Kidney capillary endothelial cell (primary cell): ENCODE measurements at regions not wholly inside any gene's neighbourhood (a gene's known extent, or its start where the extent isn't known, plus 50 kb on each side); places are given as distances from the start of the nearest gene placed in this dataset.
"Not testable (repeated sequence)": the region's sequence is repeated elsewhere in the genome, so short reads cannot be mapped to it uniquely, and the experiment has no call there.

Experiments
- DNase-seq: peaks from one replicate; pipeline ENCODE4 v3.0.0-alpha.2; 2018; ENCODE audit warnings: low spot score

DNA sequence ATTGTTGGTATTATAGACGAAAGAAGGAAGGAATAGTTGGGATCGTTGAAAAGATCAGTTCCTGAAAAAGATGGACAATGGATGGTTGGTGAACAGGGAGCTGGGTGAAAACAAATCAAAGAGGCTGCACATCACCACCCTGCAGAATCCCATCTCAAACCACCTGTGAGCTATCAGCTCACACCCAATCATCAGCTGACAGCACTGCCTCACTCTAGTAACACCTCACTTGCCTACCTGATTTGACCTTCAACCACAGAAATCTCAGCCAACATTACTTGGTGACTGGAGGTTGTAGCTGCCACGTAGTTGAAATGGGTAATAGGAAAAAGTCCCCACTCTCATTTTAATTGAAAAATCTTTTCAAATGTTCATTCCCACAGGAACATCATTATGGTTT is 101.8 kb upstream of the DST start:
- DNase-seq = no peak

DNA sequence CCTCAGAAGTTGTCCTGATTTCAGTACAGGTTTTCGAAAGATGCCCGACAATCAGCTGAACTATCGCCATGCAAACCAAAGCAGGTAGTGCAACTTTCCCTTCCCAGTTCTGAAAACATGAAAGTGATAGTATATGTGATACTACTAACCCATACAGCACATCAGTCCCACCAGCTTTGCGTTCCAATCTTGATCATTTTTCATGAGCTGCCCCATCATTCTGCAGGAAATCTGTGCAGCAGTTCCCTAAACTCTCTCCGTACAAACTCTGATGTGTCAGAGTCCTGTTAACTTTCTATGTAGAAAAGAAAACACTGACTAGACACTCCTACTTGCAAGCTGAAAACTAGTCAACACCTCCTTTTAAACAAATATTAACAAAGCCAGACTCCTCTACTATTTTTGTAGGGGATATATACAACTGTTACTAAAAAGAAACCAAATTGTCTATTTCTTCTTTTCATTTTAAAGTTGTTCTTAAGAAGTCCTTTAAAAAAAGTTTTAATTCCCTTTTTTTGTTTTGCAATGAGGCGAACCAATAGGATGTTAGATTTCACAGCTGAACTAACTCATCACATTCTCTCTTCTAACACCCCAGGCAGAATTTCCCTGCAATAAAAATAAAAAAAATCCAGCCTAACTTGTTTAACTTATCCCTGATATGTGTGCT is 99.6 kb upstream of the DST start:
- no peak for DNase-seq

DNA sequence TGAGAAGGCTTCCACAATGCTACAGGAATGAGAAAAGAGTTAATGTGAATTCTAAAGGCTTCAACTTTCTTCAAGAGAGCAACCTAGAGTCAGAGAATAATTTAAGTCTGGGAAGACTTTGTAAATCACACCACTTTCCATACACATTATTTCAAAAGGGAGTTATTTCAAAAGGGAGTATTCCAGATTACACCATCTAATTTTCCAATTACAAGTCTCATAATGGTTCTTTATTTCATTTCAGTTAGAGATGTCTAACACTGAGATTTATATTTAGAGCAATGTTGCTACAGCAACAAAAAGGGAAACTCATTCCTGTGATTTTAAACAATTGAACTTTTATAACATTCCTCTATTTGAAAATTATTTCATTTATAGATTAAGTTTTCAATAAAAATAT is 98.8 kb upstream of the DST start:
- DNase-seq = no peak

DNA sequence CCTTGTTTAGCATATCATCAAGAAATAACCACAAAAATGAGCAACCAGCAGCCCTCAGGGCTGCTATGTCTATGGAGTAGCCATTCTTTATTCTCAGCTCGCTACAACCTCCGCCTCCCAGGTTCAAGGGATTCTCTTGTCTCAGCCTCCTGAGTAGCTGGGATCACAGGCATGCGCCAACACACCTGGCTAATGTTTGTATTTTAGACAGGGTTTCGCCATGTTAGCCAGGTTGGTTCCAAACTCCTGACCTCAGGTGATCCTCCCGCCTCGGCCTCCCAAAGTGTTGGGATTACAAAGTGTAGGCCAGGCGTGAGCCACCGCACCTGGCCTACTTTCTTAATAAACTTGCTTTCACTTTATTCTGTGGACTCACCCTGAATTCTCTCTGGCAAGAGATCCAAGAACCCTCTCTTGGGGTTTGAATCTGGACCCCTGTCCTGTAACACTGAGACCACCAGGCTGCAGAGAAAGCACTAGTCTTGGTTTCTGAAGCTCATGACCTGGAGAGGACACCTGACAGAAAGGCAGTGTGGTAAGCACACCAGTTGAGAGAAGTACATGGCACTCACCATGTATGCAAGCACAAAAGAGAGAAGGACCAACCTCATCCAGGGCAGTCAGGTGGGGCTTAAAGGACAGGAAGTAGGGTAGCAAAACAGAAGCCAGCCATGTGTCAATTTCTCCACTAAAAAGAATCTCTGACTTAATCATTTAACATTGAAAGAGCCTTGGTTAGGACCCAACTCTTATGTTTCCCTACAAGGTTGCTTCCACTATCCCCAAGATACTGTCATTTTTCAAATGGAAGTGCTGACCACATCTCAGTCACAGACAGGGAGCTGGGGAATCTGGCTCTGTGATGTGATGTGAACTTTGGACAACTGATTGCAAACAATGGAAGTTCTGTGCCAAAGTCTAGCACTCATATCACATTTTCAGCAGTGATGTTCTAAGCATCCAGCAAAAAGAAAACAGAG is 97.4 kb upstream of the DST start:
- DNase-seq = no peak

DNA sequence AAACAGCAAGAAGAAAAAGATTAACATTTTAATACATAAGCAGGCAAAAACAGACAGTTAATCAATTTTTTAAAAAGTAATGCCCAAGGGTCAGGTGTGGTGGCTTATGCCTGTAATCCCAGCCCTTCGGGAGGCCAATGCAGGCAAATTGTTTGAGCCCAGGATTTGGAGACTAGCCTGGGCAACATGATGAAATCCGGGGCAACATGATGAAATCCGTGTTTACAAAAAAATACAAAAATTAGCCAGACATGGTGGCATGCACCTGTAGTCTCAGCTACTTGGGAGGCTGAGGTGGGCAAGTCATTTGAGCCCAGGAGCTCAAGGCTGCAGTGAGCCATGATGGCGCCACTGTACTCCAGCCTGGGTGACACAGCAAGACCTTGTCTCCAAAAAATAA is 94.1 kb upstream of the DST start:
- DNase-seq = no peak

DNA sequence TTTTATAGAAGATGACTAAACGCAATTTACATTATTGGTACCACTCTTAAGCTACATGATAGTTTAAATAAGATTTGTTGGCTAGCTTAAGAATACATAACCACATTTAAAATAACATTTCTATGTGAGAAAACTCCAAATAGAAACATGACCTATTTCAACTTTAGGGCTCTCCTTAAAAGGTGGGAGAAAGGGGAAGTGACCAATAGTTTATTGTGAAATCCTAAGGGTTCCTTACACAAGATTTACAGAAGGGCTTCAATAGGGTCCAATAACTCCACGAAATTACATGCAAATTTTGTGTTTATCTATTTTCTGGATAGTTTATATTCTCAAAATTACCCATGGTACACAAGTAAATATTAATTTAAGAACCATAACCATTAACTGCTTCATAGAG is 91.6 kb upstream of the DST start:
- no peak for DNase-seq

DNA sequence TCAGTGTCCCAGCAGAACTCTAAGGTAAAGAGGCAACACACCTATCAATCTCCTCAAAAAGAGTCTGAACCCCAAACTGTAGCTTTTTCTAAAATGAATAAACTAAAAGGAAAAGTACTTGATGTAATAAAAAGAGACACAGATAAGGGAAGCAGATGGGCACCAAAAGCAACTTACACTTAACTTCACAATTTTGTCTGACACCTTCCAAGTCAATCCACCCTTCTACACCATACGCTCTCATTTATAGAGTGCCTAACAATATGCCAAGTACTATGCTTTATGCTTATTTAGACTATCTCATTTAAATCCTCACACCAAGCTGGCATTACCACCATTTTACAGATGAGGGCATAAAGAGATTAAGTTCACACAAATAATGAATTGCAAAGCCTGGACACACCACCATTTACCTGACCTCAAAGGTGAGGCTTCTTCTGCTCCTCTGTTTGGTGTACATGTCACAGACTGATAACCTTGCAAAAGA is 90.6 kb upstream of the DST start:
- no peak for DNase-seq

DNA sequence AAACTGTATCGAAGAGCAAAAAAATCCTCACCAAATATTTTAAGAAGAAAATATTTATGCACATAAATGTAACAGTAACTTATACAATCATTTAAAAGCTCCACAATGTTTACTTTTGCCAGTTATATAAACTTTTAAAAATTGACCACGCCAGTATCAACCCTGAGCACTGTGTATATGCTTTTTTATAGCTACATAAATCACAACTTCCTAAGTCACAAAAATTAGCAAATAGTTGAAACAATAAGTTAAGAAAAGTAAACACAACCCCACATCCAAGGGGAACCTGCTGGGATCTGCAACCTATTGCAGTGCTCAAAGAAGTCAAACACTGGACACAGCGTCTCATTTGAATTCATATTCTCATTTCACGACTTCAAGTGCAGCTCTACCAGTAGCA is 89.8 kb upstream of the DST start:
- DNase-seq = no peak

DNA sequence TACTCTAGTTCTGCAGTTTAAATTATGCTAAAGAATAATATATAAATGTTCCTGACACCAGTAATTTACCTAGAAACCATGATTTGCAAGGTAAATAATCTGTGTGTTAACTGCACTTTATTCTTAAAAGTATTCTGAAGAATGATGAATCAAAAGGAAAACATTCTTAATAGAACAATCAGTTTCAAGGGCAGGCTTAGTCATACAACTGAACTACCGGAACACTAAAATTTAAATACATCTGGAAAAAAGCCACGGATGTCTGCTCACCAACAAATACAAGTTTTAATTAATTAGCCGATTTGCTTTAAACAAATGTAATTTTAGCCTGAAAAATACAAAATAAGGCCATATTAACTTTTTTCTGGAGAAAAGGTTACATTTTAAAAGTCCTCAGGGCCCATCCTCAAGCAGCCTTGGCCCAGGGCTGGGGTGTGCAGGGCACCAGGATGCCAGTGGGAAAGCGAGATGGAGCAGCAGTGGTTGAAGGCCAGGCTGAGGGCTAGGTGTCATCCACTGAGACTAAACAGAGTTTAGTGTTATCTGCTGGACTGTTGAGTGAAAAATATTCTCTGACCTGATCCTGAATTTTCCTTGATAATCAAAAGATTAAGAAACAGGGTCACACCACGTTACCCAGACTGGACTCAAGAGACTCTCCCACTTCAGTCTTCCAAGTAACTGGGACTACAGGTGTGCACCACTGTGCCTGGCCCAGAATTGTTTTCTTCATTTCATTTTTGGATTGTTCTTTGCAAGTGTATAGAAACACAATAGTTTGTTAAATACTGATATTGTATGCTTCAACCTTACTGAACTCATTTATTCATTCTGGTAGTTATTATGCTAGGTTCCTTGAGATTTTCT is 88.2 kb upstream of the DST start:
- DNase-seq = peak; percentile 73

DNA sequence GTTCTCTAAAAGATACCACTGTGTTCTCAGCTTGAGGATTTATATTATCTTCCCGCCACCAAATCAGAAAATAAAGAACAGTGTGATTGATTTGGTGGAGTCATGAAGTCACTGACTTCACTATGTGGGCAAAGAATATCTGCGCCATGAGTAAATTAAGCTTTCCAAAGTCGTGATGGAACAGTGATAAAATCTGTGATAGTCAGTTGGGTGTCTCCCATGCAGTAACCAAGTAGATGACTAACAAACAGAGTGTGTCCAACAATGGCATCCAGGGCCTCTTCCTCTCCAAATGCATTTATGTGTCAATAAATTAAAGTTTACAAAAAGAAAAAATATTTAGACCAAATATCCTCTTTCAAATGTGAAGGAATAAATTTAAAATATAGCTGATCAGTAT is 87.0 kb upstream of the DST start:
- peak; percentile 7 for DNase-seq

DNA sequence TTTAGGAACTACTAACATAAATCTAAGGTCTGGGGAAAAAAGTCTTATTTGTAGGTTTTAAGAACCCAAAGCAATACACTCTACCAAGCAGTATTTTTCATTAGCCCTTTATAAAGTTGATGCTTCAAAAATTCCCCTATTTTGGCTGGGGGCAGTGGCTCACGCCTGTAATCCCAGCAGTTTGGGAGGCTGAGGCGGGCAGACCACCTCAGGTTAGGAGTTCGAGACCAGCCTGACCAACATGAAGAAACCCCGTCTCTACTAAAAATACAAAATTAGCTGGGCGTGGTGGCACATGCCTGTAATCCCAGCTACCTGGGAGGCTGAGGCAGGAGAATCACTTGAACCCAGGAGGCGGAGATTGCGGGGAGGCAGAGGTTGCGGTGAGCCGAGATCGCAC is 86.5 kb upstream of the DST start:
- DNase-seq = not testable (repeated sequence)

DNA sequence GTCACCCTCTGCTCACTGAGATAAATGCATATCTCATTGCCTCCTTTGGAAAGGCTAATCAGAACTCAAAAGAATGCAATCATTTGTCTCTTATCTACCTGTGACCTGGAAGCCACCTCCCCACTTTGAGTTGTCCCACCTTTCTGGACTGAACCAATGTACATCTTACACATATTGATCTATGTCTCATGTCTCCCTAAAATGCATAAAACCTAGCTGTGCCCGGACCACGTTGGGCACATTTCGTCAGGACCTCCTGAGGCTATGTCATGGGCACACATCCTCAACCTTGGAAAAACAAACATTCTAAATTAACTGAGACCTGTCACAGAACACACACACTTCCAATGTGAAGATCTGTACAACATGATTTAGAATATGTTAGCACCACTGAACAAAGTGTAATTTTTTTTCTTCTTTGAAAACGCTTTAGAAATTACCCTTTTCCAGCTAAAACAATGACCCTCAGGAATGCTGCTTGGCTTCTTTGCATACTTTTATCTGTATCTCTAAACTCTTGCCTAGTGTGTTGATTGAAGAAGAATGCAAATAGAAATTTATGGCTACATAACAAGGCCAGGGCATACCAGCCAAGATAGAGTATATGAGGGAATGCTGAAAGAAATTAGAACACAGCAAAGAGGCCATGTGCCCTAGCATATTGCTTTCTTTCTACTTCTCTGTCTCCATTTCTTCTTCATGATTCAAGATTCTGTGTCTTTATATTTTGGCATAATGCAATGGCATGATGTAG is 84.6 kb upstream of the DST start:
- no peak for DNase-seq

DNA sequence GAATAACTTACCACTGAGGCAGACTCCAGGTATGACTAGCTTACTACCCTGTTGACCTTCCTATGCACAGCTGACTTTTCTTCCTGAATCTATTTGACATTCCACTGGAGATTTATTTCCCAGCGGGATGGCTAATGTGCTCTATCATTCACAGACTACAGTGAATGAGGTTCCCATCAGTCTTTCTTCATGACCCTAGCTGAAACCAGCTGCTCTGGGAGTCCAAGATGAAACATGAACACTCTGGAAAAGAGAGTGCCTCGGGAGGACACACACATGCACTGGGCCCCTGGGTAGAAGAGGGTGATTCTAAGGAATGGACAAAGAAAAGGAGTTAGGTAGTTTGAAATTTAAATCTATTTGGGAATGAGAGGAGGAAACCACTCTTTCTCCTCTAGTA is 82.6 kb upstream of the DST start:
- DNase-seq = no peak

DNA sequence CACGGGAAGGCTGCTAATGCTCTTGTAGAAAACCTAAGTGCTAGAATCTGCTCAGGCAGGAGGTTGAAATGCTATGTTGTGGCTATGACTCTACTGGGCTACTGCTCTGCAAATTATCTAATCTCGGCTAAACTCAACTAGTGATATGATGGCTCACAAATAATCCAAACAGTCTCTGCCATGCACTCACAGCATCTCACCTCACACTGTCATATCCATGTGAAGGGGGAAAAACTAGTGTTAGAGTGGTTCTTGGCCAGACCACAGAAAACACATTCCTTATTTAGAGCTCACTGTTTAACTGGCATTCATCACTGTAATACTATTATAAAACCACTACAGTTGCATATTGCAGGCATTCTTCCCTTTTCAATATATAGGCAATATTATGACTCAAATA is 81.8 kb upstream of the DST start:
- DNase-seq = no peak

DNA sequence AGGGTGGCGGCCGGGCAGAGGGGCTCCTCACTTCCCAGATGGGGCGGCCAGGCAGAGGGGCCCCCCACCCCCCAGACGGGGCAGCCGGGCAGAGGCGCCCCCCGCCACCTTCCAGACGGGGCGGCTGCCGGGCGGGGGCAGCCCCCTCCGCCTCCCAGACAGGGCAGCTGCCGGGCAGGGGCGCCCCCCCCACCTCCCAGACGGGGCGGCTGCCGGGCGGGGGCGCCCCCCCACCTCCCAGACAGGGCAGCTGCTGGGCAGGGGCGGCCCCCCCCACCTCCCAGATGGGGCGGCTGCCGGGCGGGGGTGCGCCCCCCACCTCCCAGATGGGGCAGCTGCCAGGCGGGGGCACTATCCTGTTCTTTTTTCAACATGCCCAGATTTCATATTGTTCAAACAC is 78.2 kb upstream of the DST start:
- no peak for DNase-seq

DNA sequence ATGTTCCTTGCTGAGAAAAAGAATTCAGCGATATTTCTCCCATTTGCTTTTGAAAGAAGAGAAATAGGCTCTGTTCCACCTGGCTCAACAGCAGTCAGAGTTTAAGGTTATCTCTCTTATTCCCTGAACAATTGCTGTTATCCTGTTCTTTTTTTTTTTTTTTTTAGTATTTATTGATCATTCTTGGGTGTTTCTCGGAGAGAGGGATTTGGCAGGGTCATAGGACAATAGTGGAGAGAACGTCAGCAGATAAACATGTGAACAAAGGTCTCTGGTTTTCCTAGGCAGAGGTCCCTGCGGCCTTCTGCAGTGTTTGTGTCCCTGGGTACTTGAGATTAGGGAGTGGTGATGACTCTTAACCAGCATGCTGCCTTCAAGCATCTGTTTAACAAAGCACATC is 77.5 kb upstream of the DST start:
- not testable (repeated sequence) for DNase-seq

DNA sequence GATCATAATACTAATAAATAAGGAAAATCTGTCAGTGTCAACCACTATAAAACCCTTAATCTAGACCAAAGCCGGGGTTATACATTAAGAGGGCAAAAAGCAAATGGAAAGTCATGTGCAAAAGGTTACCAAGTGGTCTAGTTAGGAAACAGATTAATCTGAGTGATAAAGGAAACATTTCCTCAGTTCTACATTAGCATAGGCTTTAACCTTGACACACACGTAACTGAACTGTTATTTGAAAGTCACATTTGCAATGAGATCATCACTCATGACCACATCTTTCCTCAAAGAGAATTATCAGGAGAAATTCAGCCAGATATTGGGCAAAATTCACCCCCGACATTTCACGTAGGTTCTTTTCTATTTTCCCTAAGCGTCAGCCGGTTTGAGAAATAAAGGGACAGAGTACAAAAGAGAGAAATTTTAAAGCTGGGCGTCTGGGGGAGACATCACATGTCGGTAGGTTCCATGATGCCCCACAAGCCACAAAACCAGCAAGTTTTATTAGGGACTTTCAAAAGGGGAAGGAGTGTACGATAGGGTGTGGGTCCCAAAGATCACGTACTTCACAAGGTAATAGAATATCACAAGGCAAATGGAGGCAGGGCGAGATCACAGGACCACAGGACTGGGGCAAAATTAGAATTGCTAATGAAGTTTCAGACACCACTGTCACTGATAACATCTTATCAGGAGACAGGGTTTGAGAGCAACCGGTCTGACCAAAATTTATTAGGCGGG is 76.8 kb upstream of the DST start:
- DNase-seq = peak; percentile 53

DNA sequence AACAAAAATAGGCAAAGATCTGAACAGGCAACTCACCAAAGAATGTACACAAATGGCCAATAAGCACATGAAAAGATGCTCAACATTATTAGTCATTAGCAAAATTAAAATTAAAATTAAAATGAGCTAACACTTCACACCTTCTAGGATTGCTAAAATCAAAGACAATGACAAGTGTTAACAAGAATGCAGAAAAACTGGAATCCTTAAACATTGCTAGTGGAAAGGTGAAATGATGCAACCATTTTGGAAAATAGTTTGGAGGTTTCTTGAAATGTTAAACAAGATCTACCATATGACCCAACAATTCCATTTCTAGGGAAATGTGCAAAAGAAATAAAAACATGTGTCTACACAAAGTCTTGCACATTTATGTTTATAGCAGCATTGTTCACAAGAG is 75.5 kb upstream of the DST start:
- DNase-seq = no peak

DNA sequence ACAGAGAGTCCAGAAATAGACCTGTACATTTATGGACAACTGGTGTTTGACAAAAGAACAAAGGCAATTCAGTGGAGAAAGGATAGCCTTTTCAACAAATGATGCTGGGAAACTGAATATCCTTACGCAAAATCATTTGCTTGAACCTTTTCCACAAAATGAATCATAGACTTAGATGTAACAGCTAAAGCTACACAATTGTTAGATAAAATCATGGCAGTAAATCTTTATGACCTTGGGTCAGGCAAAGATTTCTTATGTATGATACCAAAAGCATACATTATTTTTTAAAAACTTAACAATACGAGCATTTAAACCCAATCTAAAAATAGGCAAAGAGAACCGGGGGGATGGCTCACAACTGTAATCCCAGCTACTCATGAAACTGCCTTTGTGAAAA is 73.5 kb upstream of the DST start:
- no peak for DNase-seq

DNA sequence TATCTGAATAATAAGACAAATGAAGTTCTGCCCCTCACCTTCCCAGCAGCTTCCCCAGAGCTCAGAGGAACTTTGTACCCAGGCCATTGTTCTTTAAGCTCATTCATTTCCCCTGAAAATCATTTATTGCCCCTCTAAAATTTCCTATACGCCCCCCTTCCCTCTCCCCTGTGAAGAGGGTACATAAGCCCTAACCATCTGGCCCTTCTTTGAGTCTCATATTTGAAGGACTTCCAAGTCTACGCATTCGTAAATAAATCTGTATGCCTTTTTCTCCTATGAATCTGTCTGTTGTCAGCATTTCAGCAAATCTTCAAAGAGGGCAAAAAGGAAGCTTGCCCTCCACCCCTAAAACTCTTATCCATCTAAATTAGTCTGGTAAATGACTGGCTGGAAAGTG is 73.1 kb upstream of the DST start:
- no peak for DNase-seq

DNA sequence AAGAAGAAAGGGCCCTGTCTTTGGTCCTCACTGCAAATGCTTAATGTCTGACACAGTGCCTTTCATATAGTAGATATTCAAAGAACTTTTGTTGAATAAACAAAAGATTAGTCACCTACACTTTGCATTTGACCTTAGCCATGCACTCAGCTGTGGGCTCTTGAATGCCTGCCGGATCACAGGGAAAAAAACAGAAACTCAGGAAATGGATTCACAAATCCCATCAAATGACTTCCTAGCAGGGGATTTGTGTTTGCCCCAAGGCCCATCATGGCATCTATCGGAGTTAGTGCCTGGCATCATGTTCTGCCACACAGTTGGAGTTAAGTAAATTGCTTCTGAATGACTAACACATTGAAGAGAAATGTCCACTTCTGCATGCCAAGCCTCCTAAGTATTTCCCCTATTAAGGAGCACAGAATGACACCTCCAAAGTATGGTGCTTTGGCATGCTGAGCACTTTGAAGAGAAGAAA is 72.3 kb upstream of the DST start:
- peak; percentile 88 for DNase-seq
